Keratinocyte (primary cell): ENCODE measurements at regions not wholly inside any gene's neighbourhood (a gene's known extent, or its start where the extent isn't known, plus 50 kb on each side); places are given as distances from the start of the nearest gene placed in this dataset.

ENCODE experiments used
- DNase-seq: peaks from one replicate; pipeline ENCODE4 v3.0.0-alpha.2; 2011; ENCODE audit warnings: low read depth, missing footprints, low spot score
- FAIRE-seq: peaks from 2 replicates; lab custom pipeline; 2011; peaks lifted over from hg19 to GRCh38; lab: Jason Lieb, UNC
- H2AFZ ChIP-seq: 2 replicates; pipeline ENCODE4 v1.6.0; 2012; ENCODE audit warnings: low read length, control low read depth, inconsistent platforms; ENCODE audit not compliant: control insufficient read depth
- H3K27ac ChIP-seq: 2 replicates; pipeline ENCODE4 v1.5.1; 2011; ENCODE audit warnings: low read length; ENCODE audit not compliant: control insufficient read depth, insufficient read depth
- H3K27me3 ChIP-seq: 3 replicates; pipeline ENCODE4 v1.6.0; 2011; ENCODE audit warnings: low read length; ENCODE audit not compliant: control insufficient read depth, insufficient read depth; ENCODE audit errors: extremely low read depth
- H3K36me3 ChIP-seq, 2 experiments: 2 replicates in 1 of 2; 3 replicates in 1 of 2; pipeline ENCODE4 v1.5.1; 2011; ENCODE audit warnings: low read length in 2 of 2, mild to moderate bottlenecking in 1 of 2; ENCODE audit not compliant: control insufficient read depth in 2 of 2, insufficient read depth in 2 of 2; ENCODE audit errors: extremely low read depth in 1 of 2
- H3K4me1 ChIP-seq: 3 replicates; pipeline ENCODE4 v1.5.1; 2011; ENCODE audit warnings: low read length; ENCODE audit not compliant: control insufficient read depth, insufficient read depth; ENCODE audit errors: extremely low read depth
- H3K4me2 ChIP-seq: 3 replicates; pipeline ENCODE4 v1.6.0; 2011; ENCODE audit warnings: low read depth, low read length; ENCODE audit not compliant: control insufficient read depth, insufficient read depth; ENCODE audit errors: extremely low read depth
- H3K4me3 ChIP-seq, 3 experiments: fragments of 200-600 bp in 1 of 3; sonication (generic) in 1 of 3; 2 replicates in 2 of 3; 3 replicates in 1 of 3; pipeline ENCODE4 v1.5.1; 2011 to 2016; ENCODE audit warnings: low read length in 3 of 3, mild to moderate bottlenecking in 3 of 3, control low read depth in 2 of 3, inconsistent platforms in 1 of 3, low read depth in 1 of 3, mixed read lengths in 1 of 3, mixed run types in 1 of 3, moderate library complexity in 1 of 3; ENCODE audit not compliant: control insufficient read depth in 2 of 3, insufficient read depth in 2 of 3; ENCODE audit errors: extremely low read depth in 1 of 3
- H3K79me2 ChIP-seq: 2 replicates; pipeline ENCODE4 v1.6.0; 2012; ENCODE audit warnings: low read length; ENCODE audit not compliant: control insufficient read depth, insufficient read depth
- H3K9ac ChIP-seq: 3 replicates; pipeline ENCODE4 v1.6.0; 2011; ENCODE audit warnings: low read length; ENCODE audit not compliant: control insufficient read depth, insufficient read depth; ENCODE audit errors: extremely low read depth
- H3K9me1 ChIP-seq: 3 replicates; pipeline ENCODE4 v1.6.0; 2011; ENCODE audit warnings: low read length; ENCODE audit not compliant: control insufficient read depth, insufficient read depth; ENCODE audit errors: extremely low read depth
- H3K9me3 ChIP-seq: 2 replicates; pipeline ENCODE4 v1.5.1; 2012; ENCODE audit warnings: low read depth, low read length; ENCODE audit not compliant: control insufficient read depth
- H4K20me1 ChIP-seq: 3 replicates; pipeline ENCODE4 v1.6.0; 2011; ENCODE audit warnings: low read length; ENCODE audit not compliant: control insufficient read depth, insufficient read depth; ENCODE audit errors: extremely low read depth
- EZH2 ChIP-seq: IDR thresholded peaks from one replicate; pipeline ENCODE4 v1.6.1; 2012; ENCODE audit warnings: inconsistent platforms, mild to moderate bottlenecking, low read length, moderate library complexity
- dilution Hi-C: fragments of 300-500 bp; cut with MboI; formaldehyde crosslinking; loops from one replicate; pipeline ENCODE4 v1.7.0; 2020; ENCODE audit warnings: low sequenced_read_pairs; ENCODE audit not compliant: extremely low pct_ligation_motif_present
- TF ChIP-seq, protein P1 (sequence below), 3 experiments: IDR thresholded peaks in 1 of 3; conservative IDR thresholded peaks in 1 of 3; optimal IDR thresholded peaks in 1 of 3; 2 replicates in 2 of 3; 3 replicates in 1 of 3; pipeline versions ENCODE3 to v1.5.1; 2011; ENCODE audit warnings: low read length in 3 of 3, mild to moderate bottlenecking in 3 of 3, moderate library complexity in 2 of 3, control low read depth in 1 of 3, inconsistent platforms in 1 of 3; ENCODE audit not compliant: insufficient read depth in 2 of 3; ENCODE audit errors: extremely low read depth in 1 of 3

- no peak overlapping the region for H3K9ac ChIP-seq
- no peak overlapping the region for H3K4me2 ChIP-seq
- no peak overlapping the region for H2AFZ ChIP-seq
- FAIRE-seq, result no peak
- H3K27ac ChIP-seq, result no peak overlapping the region
- TF ChIP-seq, protein P1, sequence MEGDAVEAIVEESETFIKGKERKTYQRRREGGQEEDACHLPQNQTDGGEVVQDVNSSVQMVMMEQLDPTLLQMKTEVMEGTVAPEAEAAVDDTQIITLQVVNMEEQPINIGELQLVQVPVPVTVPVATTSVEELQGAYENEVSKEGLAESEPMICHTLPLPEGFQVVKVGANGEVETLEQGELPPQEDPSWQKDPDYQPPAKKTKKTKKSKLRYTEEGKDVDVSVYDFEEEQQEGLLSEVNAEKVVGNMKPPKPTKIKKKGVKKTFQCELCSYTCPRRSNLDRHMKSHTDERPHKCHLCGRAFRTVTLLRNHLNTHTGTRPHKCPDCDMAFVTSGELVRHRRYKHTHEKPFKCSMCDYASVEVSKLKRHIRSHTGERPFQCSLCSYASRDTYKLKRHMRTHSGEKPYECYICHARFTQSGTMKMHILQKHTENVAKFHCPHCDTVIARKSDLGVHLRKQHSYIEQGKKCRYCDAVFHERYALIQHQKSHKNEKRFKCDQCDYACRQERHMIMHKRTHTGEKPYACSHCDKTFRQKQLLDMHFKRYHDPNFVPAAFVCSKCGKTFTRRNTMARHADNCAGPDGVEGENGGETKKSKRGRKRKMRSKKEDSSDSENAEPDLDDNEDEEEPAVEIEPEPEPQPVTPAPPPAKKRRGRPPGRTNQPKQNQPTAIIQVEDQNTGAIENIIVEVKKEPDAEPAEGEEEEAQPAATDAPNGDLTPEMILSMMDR (optimal IDR thresholded peaks at IDR 0.05 in 1 of 3, IDR thresholded peaks at IDR 0.05 in 1 of 3, conservative IDR thresholded peaks at IDR 0.05 in 1 of 3; ENCODE audit: extremely low read depth in 1 of 3, insufficient read depth in 2 of 3, low read length in 3 of 3), result no peak
- no peak for TF ChIP-seq EZH2
- no peaks in the 10 kb centered on the region for H3K9me1 ChIP-seq
- DNase-seq, result no peak
- no peak overlapping the region for H3K4me3 ChIP-seq
- H3K79me2 ChIP-seq, result no peaks in the 10 kb centered on the region
- H3K4me1 ChIP-seq, result no peaks in the 10 kb centered on the region
- H3K9me3 ChIP-seq, result no peaks in the 10 kb centered on the region
- H4K20me1 ChIP-seq, result no peaks in the 10 kb centered on the region
- H3K27me3 ChIP-seq, result no peaks in the 10 kb centered on the region
- no peaks in the 10 kb centered on the region for H3K36me3 ChIP-seq
- dilution Hi-C loops, result no loop called here
Measured at GRCh38 chr12:5273709-5274108, 158.2 kb upstream of the NTF3 start.

DNA sequence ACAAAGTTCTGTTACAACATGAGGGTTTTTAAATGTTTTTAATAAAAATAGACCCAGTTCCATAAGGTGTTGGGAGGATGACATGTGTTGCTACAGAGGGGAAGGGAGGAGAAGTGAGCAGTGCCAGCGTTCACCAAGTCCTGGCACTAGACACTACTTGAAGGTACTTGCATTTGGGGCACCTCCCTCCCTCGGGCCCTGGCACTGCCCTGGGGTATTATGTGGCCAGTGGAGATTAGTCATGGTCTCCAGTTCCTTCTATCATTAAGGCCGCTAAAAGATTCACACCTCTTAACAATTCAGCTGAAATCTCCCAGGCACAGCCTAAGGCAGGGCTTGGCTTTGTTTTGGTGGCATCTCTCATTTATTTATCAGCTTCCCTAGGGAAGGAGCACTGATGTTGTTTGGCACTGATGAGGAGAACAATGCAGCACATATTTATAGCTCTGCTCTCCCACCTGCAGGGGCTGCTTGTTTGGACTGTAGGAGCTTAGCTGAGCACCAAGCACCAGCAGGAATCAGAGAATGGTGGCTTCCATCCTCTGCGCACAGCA lies 155.5 kb upstream of the NTF3 start:
- Histone ChIP-seq H3K27me3 (no peaks in the 10 kb centered on the region), H3K36me3 (no peaks in the 10 kb centered on the region), H3K4me2 (no peak overlapping the region), H3K27ac (no peak overlapping the region), H2AFZ (no peak overlapping the region), H3K79me2 (no peaks in the 10 kb centered on the region), H3K9me3 (no peaks in the 10 kb centered on the region), H3K9me1 (no peaks in the 10 kb centered on the region), H3K9ac (no peak overlapping the region), H3K4me1 (no peaks in the 10 kb centered on the region), H4K20me1 (no peaks in the 10 kb centered on the region), H3K4me3 (no peak overlapping the region)
- TF ChIP-seq EZH2, result no peak
- TF ChIP-seq, protein P1 (optimal IDR thresholded peaks at IDR 0.05 in 1 of 3, IDR thresholded peaks at IDR 0.05 in 1 of 3, conservative IDR thresholded peaks at IDR 0.05 in 1 of 3; ENCODE audit: extremely low read depth in 1 of 3, insufficient read depth in 2 of 3, low read length in 3 of 3), result no peak
- FAIRE-seq (no peak), DNase-seq (no peak)
- dilution Hi-C loops, result no loop called here
